ENCODE measurements at regions not wholly inside any gene's neighbourhood (a gene's known extent, or its start where the extent isn't known, plus 50 kb on each side); places are given as distances from the start of the nearest gene placed in this dataset.

DNA sequence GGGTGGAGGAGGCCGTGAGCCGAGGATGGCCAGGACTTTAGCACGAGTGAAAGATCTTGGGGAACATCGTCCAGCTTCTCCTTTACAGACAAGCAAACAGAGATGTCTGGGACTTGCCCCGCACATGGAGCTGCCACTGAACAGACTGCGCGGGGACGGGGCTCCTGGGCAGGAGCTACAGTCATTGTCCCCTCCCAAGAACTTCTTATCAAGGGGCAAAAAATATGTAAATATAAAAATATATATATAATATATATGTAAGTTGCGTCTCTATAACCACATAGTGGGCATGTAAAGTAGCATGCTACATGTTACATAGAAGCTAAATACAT is 245.0 kb upstream of the SALL3 start:
- WGBS, result 83% methylated on average over 9 of the region's 9 CpGs
- H3K4me1 ChIP-seq (ENCODE audit: insufficient read depth), result no peaks in the 10 kb centered on the region
- no peak overlapping the region for H3K27ac ChIP-seq (ENCODE audit: low read depth)
- H3K36me3 ChIP-seq (ENCODE audit: insufficient read depth), result no peaks in the 10 kb centered on the region
- DNase-seq (ENCODE audit: extremely low spot score), result no peak
- no peak overlapping the region for H3K4me3 ChIP-seq (ENCODE audit: low read depth, low read length)

DNA sequence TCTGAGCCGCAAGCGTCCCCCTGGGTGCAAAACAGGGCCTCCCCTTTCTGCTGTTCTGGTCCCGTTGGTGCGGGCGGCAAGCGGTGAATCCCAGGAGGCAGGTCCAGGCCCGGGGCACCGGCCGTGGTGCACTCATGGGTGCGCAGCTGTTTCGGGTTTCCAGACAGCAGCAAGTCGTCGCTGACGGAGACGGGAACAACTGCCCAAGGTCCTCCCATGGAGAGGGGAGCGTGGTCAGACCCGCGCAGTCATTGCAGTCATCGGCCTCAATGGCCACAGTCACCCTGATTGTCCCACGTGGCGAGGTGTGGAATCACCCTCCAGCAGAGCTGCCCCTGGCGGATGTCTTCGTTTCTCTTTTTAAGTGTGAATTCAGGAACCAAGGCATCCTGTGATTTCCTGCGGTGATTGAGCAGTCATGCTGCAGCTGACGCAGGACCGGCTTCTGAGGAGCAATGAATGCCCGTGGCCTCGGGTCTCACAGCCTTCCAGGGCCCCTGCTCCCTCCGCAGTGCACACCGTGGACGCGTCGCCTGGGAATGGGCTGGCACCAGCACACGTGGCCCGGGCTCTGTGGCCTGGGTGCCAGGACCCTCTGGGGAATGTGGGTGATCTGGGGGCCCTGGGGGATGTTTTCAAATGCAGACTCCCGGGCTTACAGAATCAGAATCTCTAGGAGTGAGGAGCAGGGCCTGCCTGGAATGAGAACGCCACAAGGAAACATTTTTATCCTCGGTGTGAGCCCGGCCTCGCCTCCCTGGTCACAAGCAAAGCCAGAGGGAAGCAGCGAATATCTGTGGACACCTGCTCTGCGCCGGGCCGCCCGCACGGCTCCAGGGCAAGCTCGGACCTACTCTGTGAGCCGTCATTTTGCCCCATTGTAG is 244.2 kb upstream of the SALL3 start:
- 93% methylated on average over 48 of the region's 48 CpGs for WGBS
- no peak overlapping the region for H3K27ac ChIP-seq (ENCODE audit: low read depth)
- H3K36me3 ChIP-seq (ENCODE audit: insufficient read depth), result no peaks in the 10 kb centered on the region
- no peak overlapping the region for H3K4me3 ChIP-seq (ENCODE audit: low read depth, low read length)
- no peaks in the 10 kb centered on the region for H3K4me1 ChIP-seq (ENCODE audit: insufficient read depth)
- no peak for DNase-seq (ENCODE audit: extremely low spot score)

DNA sequence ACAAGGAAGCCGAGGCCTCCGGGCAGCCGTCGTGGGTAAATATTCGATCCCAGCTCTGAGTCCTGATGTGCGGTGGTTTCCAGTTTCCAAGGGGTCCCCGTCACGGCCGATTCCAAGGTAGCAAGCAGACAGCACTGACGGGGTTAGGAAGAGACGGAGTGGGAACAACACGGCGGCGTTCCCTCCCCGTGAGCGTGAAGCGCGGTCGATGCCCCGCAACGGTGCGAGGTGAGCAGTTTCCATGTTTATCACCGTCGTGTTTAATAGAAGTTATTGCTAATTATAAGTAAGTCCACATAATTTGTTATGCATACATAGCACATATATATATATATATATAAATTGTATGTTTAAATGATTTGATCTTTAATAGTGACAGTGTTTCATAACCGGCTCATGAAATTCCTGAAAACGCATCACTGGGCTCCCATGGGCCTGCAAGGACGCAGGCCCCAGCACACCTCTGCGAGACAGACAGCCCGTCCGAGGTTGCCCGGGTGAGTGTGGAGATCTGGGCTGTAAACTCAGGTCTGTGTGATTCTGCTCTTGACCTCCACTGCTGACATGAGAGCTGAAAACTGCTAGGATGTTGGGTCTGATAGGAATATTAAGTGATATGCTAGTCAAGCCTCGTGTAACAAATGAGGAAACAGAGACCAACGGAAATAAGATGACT is 243.5 kb upstream of the SALL3 start:
- no peak for DNase-seq (ENCODE audit: extremely low spot score)
- Histone ChIP-seq H3K4me1 (ENCODE audit: insufficient read depth) (no peaks in the 10 kb centered on the region), H3K36me3 (ENCODE audit: insufficient read depth) (no peaks in the 10 kb centered on the region), H3K4me3 (ENCODE audit: low read depth, low read length) (no peak overlapping the region), H3K27ac (ENCODE audit: low read depth) (no peak overlapping the region)
- WGBS, result 92% methylated on average over 33 of the region's 33 CpGs

DNA sequence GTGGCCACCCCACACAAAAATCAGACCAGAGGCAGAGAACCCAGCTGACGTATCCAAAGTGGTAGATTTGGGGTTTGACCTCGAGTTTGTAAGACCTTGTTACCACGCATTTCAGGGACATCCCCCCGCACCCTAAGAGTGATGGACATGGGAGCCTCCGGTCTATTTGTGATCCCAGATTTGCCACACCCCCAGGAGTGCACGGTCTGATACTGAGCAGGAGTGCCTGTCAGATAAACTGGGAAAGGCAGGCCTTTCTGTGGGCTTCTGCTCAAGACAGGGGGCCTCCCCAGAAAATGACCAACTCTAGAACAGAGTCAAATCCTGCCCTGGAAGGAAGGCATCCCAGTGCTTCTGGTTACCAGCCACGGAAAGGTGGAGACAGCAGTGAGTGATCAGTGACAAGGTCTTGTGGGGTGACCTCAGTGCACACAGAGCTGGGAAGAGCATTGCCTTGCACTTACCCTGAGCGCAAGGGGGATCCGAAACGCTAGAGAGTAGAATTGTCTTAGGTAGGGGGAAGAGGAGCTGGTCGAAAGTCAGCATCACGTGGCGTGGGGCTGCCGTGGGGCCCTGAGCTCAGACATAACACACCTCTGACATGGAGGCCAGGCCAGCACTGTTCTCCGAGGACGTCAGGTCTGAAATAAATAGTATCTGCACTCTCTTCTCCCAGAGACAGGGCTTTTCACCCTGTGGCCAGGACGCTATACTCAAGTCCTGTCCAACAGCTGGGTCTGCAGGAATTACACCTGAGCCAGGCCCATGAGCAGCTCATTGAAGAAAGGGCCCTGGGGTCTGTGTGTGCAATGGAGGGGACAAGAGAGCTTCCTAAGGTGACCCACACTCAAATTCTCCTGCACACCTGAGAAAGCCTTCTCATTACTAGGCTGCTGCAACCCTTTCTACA is 242.4 kb upstream of the SALL3 start:
- 84% methylated on average over 17 of the region's 17 CpGs for WGBS
- Histone ChIP-seq H3K36me3 (ENCODE audit: insufficient read depth) (no peaks in the 10 kb centered on the region), H3K4me3 (ENCODE audit: low read depth, low read length) (no peak overlapping the region), H3K4me1 (ENCODE audit: insufficient read depth) (no peaks in the 10 kb centered on the region), H3K27ac (ENCODE audit: low read depth) (no peak overlapping the region)
- no peak for DNase-seq (ENCODE audit: extremely low spot score)

DNA sequence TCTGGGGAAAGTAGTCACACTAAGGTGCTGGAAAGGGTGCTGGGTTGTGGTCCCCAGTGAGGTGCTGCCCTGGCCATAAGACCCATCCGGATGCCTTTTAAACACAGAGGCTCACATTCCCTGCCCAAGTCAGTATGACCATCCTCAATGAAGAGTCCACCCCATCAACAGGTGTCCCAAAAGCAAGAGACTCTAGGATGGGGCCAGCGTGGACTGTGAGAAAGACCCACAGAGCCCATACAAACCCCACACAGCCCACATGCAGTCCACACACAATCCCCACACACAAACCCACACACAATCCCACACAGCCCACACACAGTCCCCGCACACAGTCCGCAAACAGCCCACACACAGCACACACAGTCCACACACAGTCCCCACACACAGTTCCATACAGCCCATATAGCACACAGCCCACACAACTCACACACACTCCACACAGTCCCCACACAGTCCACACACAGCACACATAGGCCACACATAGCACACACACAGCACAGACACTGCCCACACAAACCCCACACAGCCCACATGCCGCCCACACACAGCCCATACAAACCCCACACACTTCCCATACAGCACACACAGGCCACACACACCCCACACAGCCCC is 241.4 kb upstream of the SALL3 start:
- no peak for DNase-seq (ENCODE audit: extremely low spot score)
- WGBS, result 93% methylated on average over 5 of the region's 5 CpGs
- H3K4me3 ChIP-seq (ENCODE audit: low read depth, low read length), result no peak overlapping the region
- no peak overlapping the region for H3K27ac ChIP-seq (ENCODE audit: low read depth)
- H3K36me3 ChIP-seq (ENCODE audit: insufficient read depth), result no peaks in the 10 kb centered on the region
- no peaks in the 10 kb centered on the region for H3K4me1 ChIP-seq (ENCODE audit: insufficient read depth)

DNA sequence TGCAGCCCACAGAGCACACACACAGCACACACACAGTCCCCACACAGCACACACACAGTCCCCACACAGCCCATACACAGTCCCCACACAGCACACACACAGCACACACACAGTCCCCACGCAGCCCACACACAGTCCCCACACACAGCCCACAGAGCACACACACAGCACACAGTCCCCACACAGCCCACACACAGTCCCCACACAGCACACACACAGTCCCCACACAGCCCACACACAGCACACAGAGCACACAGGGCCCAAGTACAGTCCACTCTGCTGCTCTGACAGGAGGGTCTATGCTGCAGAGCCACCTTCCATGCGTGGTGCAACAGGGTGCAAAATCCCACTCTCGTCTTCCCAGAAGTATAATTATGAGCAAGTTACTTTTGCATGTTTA is 240.5 kb upstream of the SALL3 start:
- DNase-seq (ENCODE audit: extremely low spot score), result no peak
- Histone ChIP-seq H3K27ac (ENCODE audit: low read depth) (no peak overlapping the region), H3K4me1 (ENCODE audit: insufficient read depth) (no peaks in the 10 kb centered on the region), H3K36me3 (ENCODE audit: insufficient read depth) (no peaks in the 10 kb centered on the region), H3K4me3 (ENCODE audit: low read depth, low read length) (no peak overlapping the region)
- 94% methylated on average over 3 of the region's 3 CpGs for WGBS

DNA sequence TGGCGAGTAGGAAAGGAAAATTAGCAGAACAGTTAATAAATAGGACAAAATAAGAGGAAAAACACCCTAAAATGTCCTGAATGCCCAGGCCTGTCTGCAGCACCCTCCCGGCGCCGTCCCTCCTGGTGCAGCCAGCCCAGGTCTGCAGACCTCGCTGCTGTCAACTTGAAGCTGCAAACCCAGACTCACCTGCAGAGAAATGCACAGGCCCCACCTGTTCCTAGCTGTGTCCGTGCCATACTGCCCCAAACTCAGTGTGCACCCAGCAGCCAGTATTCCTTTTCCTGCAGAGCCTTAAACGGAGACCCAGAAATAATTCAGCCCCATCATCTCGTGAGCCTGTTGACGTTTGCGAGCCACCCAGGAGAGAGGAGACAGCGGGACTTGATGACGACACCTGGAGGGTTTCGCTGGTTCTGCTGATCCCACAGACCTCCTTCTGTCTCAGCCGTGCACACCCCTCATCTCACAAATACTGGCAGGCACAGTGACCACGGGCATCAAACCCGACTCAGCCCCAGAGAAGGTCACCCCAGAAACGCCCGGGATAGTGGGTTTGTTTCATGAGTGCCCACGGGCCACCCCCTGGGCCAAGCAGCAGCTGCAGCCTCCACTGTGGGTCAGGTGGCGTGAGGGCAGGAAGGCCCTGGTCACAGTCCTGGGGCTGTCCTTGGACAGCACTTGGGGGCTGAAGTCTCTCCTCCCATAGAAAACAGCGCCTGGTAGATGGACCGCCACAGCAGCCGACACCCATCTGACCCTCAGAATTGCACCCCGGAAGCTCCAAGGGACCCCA is 239.5 kb upstream of the SALL3 start:
- no peaks in the 10 kb centered on the region for H3K4me1 ChIP-seq (ENCODE audit: insufficient read depth)
- 84% methylated on average over 24 of the region's 24 CpGs for WGBS
- H3K36me3 ChIP-seq (ENCODE audit: insufficient read depth), result no peaks in the 10 kb centered on the region
- H3K27ac ChIP-seq (ENCODE audit: low read depth), result no peak overlapping the region
- no peak overlapping the region for H3K4me3 ChIP-seq (ENCODE audit: low read depth, low read length)
- no peak for DNase-seq (ENCODE audit: extremely low spot score)

DNA sequence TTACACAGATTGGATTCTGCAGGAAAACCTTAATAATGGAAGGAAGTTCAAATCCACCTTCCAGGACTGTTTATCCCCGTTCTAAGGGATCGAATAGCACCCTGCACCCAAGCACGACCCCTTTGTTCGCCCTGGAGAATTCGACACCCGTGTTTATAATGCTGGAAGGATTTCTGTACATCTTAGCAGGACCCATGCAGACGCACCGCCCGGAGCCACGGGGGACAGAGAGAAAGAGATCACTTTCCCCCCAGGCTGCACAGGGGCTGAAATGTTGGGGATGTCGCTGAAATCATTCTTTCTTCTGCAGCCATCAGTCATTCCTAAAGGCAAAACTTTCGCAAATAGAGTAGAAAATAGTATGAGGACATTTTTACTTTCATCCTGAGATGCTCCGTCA is 238.7 kb upstream of the SALL3 start:
- WGBS, result 63% methylated on average over 13 of the region's 13 CpGs
- H3K27ac ChIP-seq (ENCODE audit: low read depth), result no peak overlapping the region
- DNase-seq (ENCODE audit: extremely low spot score), result no peak

DNA sequence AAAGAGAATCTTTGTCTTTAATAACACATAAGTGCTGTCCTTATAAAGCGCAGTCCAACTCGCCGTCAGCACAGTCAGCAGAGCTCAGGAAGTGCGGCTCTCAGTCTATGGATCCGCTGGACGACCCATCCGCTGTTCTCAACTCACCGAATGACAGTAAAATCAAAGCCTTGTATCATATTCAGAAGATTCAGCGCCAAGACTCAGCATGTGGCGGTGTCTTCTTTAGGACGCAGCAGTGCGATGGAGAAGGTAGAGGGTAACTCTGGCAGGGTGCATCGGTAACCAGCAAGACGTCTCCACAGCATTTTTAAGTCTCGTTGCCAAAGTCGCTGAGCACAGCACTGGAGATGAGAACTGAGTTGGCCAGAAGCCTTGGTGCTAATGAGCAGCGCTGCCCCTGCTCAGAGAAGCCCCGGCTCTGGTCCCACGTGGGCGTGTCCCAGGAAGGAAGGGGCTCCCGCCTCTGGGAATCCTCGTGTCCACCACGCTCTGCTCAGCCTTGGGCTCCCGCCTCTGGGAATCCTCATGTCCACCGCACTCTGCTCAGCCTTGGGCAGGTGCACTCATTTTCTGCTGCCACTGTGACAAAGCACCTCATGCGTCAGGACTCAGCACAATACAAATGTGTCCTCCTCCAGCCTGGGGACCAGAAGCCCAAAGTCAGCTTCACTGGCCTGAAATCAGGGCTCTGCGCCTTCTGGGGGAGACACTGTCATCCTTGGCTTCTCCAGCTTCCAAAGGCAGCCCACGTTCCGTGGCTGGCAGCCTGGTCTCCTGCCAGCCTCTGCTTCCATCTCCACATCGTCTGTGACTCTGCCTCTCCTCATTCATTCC is 238.0 kb upstream of the SALL3 start:
- H3K27ac ChIP-seq (ENCODE audit: low read depth), result no peak overlapping the region
- H3K4me1 ChIP-seq (ENCODE audit: insufficient read depth), result no peaks in the 10 kb centered on the region
- WGBS, result 83% methylated on average over 30 of the region's 30 CpGs
- no peak overlapping the region for H3K4me3 ChIP-seq (ENCODE audit: low read depth, low read length)
- H3K36me3 ChIP-seq (ENCODE audit: insufficient read depth), result no peaks in the 10 kb centered on the region
- no peak for DNase-seq (ENCODE audit: extremely low spot score)

More for the DNA sequence above, 238.7 kb upstream of the SALL3 start:
- H3K36me3 ChIP-seq (ENCODE audit: insufficient read depth), result no peaks in the 10 kb centered on the region
- H3K4me1 ChIP-seq (ENCODE audit: insufficient read depth), result no peaks in the 10 kb centered on the region
- no peak overlapping the region for H3K4me3 ChIP-seq (ENCODE audit: low read depth, low read length)

DNA sequence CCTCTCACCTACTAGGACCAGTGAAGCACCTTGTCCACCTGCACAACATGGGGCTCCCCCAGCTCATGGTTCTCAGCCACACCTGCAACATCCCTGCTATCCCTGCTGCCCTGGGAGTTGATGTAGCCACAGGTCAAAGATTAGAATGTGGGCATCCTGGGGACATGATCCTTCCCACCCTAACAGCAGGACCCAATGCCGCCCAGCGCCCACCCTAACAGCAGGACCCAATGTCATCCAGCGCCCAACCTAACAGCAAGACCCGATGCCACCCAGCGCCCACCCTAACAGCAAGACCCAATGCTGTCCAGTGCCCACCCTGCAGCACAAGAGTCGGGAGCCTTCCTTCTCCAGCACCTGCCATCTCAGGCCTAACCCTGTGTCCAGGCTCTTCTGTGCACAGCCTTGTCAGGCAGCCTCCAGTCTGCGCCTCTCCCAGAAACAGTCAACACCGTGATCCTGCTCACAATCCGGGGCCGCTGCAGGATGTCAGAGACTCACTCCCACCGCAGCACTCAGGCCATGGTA is 237.3 kb upstream of the SALL3 start:
- WGBS, result 85% methylated on average over 11 of the region's 11 CpGs
- no peaks in the 10 kb centered on the region for H3K36me3 ChIP-seq (ENCODE audit: insufficient read depth)
- no peak for DNase-seq (ENCODE audit: extremely low spot score)

DNA sequence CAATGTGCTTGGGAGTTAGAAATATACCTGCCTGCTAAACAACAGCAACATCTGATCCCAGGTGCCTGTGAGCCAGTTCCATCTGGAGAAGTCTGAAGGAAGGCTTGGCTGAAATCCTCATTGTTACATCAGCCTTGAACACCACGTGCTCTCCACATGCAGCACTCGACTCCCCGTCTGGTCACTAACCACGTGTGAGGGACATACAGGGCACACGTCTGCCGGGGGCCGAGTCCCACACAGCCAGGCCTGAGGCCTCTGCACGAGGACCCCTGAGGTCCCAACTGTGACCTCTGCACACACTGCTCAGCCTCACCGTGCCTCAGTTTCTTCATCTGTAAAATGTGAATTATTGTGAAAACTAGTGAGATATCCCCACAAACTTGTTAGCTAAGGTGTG is 236.5 kb upstream of the SALL3 start:
- WGBS, result 82% methylated on average over 9 of the region's 9 CpGs
- Histone ChIP-seq H3K27ac (ENCODE audit: low read depth) (no peak overlapping the region), H3K4me1 (ENCODE audit: insufficient read depth) (no peaks in the 10 kb centered on the region), H3K36me3 (ENCODE audit: insufficient read depth) (no peaks in the 10 kb centered on the region), H3K4me3 (ENCODE audit: low read depth, low read length) (no peak overlapping the region)
- DNase-seq (ENCODE audit: extremely low spot score), result no peak

More for the DNA sequence above, 237.3 kb upstream of the SALL3 start:
- Histone ChIP-seq H3K4me3 (ENCODE audit: low read depth, low read length) (no peak overlapping the region), H3K27ac (ENCODE audit: low read depth) (no peak overlapping the region), H3K4me1 (ENCODE audit: insufficient read depth) (no peaks in the 10 kb centered on the region)

DNA sequence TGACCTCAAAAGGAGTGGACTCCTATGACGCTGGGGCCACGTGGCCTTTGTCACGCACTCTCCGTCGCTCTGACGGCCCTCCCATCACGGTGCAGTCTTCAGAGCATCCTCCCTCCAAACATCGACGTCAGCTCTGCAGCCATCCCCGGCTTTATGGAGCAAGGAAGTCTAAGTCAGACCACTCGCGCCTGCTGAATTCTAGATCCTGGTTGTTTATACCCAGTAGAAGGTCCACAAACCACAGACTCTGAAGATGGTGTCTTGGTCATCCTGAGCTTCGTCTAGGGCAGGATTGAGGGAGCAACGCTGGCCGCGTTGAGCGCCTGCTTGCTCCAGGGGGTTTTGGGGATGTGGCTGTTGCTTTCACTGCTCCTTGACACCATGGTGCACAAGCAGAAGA is 228.0 kb upstream of the SALL3 start:
- DNase-seq (ENCODE audit: extremely low spot score), result no peak
- 91% methylated on average over 17 of the region's 17 CpGs for WGBS
- H3K4me3 ChIP-seq (ENCODE audit: low read depth, low read length), result no peak overlapping the region
- no peaks in the 10 kb centered on the region for H3K4me1 ChIP-seq (ENCODE audit: insufficient read depth)
- no peaks in the 10 kb centered on the region for H3K36me3 ChIP-seq (ENCODE audit: insufficient read depth)
- no peak overlapping the region for H3K27ac ChIP-seq (ENCODE audit: low read depth)
